Prostate gland (tissue), 2 donors: ENCODE measurements at regions not wholly inside any gene's neighbourhood (a gene's known extent, or its start where the extent isn't known, plus 50 kb on each side); places are given as distances from the start of the nearest gene placed in this dataset.

Experiments used
- DNase-seq: peaks from one replicate; pipeline ENCODE4 v3.0.0-alpha.2; 2019; ENCODE audit warnings: low spot score
- H3K27ac ChIP-seq, 2 donors: fragments of 200-600 bp; sonication (generic); 2 replicates each; pipeline ENCODE4 v1.5.1; 2017 to 2019
- H3K27me3 ChIP-seq: fragments of 200-600 bp; sonication (generic); replicated peaks from 2 replicates; pipeline ENCODE4 v1.5.1; 2019; ENCODE audit not compliant: insufficient read depth
- H3K36me3 ChIP-seq, 2 donors: fragments of 200-600 bp; sonication (generic); 1 replicate in 1 of 2; 2 replicates in 1 of 2; pipeline versions ENCODE4 v1.5.1 to v1.8.1; 2017 to 2019
- H3K4me1 ChIP-seq: fragments of 200-600 bp; sonication (generic); replicated peaks from 2 replicates; pipeline ENCODE4 v1.5.1; 2019
- H3K4me3 ChIP-seq, 2 donors: fragments of 200-600 bp; sonication (generic); 2 replicates each; pipeline ENCODE4 v1.5.1; 2017 to 2019
- H3K9me3 ChIP-seq: fragments of 200-600 bp; sonication (generic); 2 replicates; pipeline ENCODE4 v1.5.1; 2017
- POLR2A ChIP-seq: fragments of 450-650 bp; IDR thresholded peaks from one replicate; pipeline ENCODE4 v1.6.1; 2016; ENCODE audit warnings: antibody characterized with exemption, mild to moderate bottlenecking
- POLR2AphosphoS5 ChIP-seq: sonication (generic); formaldehyde crosslinking; IDR thresholded peaks from one replicate; pipeline ENCODE4 v1.6.1; 2017; ENCODE audit warnings: antibody characterized with exemption
- WGBS: methylation state at CpG from one replicate; pipeline ENCODE4 v1.1.5; 2018; 5-methylcytosine and 5-hydroxymethylcytosine counted together
- intact Hi-C: fragments of 100-400 bp; cut with DNase I; formaldehyde crosslinking; loops from one replicate; pipeline ENCODE4 v1.14.2; 2022
- TF ChIP-seq, protein P1 (sequence below), 4 experiments: fragments of 200-600 bp in 2 of 4; fragments of 450-650 bp in 2 of 4; sonication (generic) in 2 of 4; IDR thresholded peaks; 1 replicate in 3 of 4; 2 replicates in 1 of 4; pipeline ENCODE4 v1.5.1; 2016 to 2019; ENCODE audit warnings: antibody characterized with exemption in 4 of 4, mild to moderate bottlenecking in 2 of 4, moderate library complexity in 2 of 4

DNA sequence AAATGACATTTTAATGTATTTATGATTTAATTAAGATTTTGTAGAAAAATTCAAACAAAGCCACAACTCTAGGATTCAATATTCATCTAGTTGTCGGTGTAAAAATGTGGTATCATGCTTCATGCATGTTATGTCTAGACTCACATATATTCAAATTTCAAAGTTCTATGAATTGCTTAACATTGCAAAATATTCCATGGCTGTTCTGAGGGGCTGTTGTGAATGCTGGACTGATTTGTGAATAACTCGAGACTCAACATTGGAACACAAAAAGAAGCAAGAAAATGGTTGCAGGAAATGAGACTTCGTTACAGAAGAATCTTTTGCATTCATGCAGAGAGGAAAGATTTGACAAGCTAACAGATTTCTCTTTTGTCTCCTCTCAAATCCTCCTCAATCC, 705.9 kb downstream of the DHX35 start:
- TF ChIP-seq, protein P1, sequence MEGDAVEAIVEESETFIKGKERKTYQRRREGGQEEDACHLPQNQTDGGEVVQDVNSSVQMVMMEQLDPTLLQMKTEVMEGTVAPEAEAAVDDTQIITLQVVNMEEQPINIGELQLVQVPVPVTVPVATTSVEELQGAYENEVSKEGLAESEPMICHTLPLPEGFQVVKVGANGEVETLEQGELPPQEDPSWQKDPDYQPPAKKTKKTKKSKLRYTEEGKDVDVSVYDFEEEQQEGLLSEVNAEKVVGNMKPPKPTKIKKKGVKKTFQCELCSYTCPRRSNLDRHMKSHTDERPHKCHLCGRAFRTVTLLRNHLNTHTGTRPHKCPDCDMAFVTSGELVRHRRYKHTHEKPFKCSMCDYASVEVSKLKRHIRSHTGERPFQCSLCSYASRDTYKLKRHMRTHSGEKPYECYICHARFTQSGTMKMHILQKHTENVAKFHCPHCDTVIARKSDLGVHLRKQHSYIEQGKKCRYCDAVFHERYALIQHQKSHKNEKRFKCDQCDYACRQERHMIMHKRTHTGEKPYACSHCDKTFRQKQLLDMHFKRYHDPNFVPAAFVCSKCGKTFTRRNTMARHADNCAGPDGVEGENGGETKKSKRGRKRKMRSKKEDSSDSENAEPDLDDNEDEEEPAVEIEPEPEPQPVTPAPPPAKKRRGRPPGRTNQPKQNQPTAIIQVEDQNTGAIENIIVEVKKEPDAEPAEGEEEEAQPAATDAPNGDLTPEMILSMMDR (IDR thresholded peaks at IDR 0.05): no peak
- no peak for TF ChIP-seq POLR2AphosphoS5
- no peak for TF ChIP-seq POLR2A
- WGBS: 85% methylated on average over 3 of the region's 3 CpGs
- Histone ChIP-seq H3K27me3 (no peaks in the 10 kb centered on the region), H3K27ac (no peak overlapping the region), H3K4me3 (no peak overlapping the region), H3K4me1 (no peaks in the 10 kb centered on the region), H3K9me3 (no peaks in the 10 kb centered on the region), H3K36me3 (no peaks in the 10 kb centered on the region)
- no peak for DNase-seq
- intact Hi-C loops: no loop called here

DNA sequence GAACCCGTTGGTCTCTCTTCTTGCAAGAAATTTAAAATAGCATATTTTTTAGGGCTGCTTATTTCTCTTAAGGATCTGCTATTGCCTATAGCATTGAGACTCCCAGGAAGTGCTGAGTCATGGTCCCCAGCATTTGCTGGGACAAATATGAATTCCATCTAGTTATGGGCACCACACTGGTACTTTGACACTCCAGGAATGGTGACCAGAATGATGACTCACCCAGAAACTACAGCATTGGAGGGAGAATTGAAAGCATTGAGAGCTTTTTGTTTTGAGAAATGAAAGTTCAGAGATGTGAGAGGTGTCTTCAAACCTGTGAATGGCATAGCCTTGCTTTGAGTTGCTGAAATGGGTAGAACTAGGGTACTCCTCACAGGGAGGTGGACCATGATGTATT, 699.7 kb downstream of the DHX35 start:
- Histone ChIP-seq H3K27ac (no peak overlapping the region), H3K27me3 (no peaks in the 10 kb centered on the region), H3K9me3 (no peaks in the 10 kb centered on the region), H3K36me3 (no peaks in the 10 kb centered on the region), H3K4me3 (no peak overlapping the region), H3K4me1 (no peaks in the 10 kb centered on the region)
- DNase-seq: no peak
- TF ChIP-seq POLR2AphosphoS5 (no peak), POLR2A (no peak)
- WGBS: 59% methylated on average over 1 of the region's 1 CpG
- intact Hi-C loops: no loop called here

DNA sequence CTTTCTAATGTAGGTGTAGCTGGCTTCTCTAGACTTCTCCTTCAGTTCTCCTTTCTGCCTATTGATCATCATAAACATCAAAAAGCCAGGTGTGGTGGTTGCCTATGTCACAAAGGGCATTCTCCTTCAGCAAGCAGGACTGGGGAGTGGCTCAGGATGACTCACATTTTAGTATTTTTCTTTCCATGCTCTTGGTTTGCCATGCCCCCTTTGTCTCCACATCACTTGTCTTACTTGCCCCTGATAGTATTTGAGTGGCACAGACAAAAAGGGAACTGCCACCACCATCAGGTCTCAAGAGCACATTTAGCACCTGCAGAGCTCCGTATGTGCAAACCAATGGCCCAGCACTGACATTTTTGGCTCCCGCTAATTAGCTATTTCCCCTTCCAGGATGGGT, 698.8 kb downstream of the DHX35 start:
- no peak overlapping the region for H3K27ac ChIP-seq
- 96% methylated on average over 2 of the region's 2 CpGs for WGBS
- no peak for DNase-seq
- H3K27me3 ChIP-seq: no peaks in the 10 kb centered on the region
- TF ChIP-seq POLR2AphosphoS5: no peak
- no peak for TF ChIP-seq POLR2A
- TF ChIP-seq, protein P1 (IDR thresholded peaks at IDR 0.05): no peak
- no peak overlapping the region for H3K4me3 ChIP-seq
- H3K4me1 ChIP-seq: no peaks in the 10 kb centered on the region
- no peaks in the 10 kb centered on the region for H3K9me3 ChIP-seq
- intact Hi-C loops: no loop called here
- H3K36me3 ChIP-seq: no peaks in the 10 kb centered on the region

DNA sequence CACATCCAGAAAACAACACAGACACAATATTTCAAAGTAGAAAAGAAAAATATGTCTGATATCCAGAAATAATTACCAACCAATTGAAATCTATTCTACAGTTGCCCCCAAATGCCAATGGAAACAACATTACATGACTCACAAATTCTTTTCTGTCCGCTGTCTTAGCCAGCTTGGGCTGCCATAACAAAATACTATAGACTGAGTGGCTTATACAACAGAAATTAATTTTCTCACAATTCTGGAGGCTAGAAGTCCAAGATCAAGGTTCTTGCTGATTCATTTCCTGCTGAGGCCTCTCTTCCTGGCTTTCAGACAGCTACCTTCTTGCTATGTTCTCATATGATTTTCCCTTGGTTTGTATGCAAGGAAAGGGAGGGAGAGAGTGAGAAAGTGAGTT, 698.1 kb downstream of the DHX35 start:
- TF ChIP-seq POLR2AphosphoS5: no peak
- no peak for TF ChIP-seq POLR2A
- TF ChIP-seq, protein P1 (IDR thresholded peaks at IDR 0.05): no peak
- Histone ChIP-seq H3K36me3 (no peaks in the 10 kb centered on the region), H3K4me1 (no peaks in the 10 kb centered on the region), H3K27ac (no peak overlapping the region), H3K4me3 (no peak overlapping the region), H3K9me3 (no peaks in the 10 kb centered on the region), H3K27me3 (no peaks in the 10 kb centered on the region)
- WGBS: 96% methylated on average over 1 of the region's 1 CpG
- intact Hi-C loops: no loop called here
- no peak for DNase-seq

DNA sequence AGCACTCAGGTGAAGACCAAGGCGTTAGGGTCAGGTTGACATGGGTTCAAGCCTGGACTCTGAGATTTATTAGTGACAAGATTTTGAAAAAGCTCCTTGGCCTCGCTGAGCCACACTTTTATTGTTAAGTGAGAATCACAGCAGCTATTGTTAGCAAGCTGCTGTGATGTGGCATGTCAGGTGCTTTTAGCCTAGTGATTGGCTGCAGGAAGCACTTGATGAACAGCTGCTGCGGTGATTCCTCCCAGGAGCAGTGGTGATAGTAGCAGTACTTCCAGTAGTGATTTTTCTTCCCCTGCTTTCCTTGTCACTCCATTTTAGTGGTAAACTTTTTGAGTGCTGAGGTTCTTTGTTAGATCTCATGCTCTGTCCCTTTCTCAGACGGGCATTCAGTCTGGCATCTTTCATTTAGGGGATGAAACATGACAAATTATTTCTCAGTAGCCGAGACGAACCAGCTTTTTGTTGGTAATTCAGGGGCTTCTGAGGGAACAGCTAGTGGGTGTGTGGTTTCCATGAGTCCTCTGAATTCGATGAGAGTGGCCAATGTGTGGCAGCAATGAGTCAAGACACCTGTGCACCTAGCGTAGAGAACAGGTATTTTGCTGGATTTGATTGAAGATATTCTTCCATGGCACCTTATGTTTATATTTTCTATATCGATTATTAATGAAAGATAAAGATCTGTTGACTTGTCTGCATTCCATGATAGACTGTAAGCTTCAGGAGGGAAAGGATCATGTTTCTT, 696.7 kb downstream of the DHX35 start:
- WGBS: 79% methylated on average over 9 of the region's 9 CpGs
- no peaks in the 10 kb centered on the region for H3K4me1 ChIP-seq
- DNase-seq: no peak
- H3K27ac ChIP-seq: no peak overlapping the region
- intact Hi-C loops: no loop called here
- H3K27me3 ChIP-seq: no peaks in the 10 kb centered on the region
- no peaks in the 10 kb centered on the region for H3K9me3 ChIP-seq
- no peak overlapping the region for H3K4me3 ChIP-seq
- no peaks in the 10 kb centered on the region for H3K36me3 ChIP-seq
- TF ChIP-seq, protein P1 (IDR thresholded peaks at IDR 0.05): no peak
- TF ChIP-seq POLR2A (no peak), POLR2AphosphoS5 (no peak)
